Endothelial cell of umbilical vein (primary cell): ENCODE measurements at regions not wholly inside any gene's neighbourhood (a gene's known extent, or its start where the extent isn't known, plus 50 kb on each side); places are given as distances from the start of the nearest gene placed in this dataset.

Source experiments
- BruUV-seq: library from RNA; stranded (reverse); fragments of 400-500 nt; replicated peaks from 2 replicates; lab custom pipeline; 2021; lab: Mats Ljungman, UMichigan
- CTCF ChIA-PET: fragments of 300-600, 350-600 bp; sonication (Branson Sonifier 250); formaldehyde crosslinking; loops from one replicate; lab custom pipeline; 2021; ENCODE audit warnings: antibody characterized with exemption, inconsistent platforms; lab: Charles Lee
- POLR2A ChIA-PET: fragments of 300-600, 350-600 bp; sonication (Branson Sonifier 250); formaldehyde crosslinking; loops from one replicate; lab custom pipeline; 2021; ENCODE audit warnings: antibody characterized with exemption, inconsistent platforms; lab: Charles Lee
- DNase-seq: peaks from one replicate; pipeline ENCODE4 v3.0.0-alpha.2; 2011; ENCODE audit warnings: low read depth, low spot score
- FAIRE-seq: peaks from 2 replicates; lab custom pipeline; 2011; peaks lifted over from hg19 to GRCh38; lab: Jason Lieb, UNC
- H2AFZ ChIP-seq: 2 replicates; pipeline ENCODE4 v1.6.0; 2012; ENCODE audit warnings: low read depth, low read length, control low read depth, inconsistent platforms
- H3K27ac ChIP-seq: 2 replicates; pipeline ENCODE4 v1.5.1; 2011; ENCODE audit warnings: low read depth, mild to moderate bottlenecking, control low read depth, low read length, moderate library complexity; ENCODE audit not compliant: insufficient read depth
- H3K27me3 ChIP-seq, 2 experiments: 2 replicates each; pipeline versions ENCODE4 v1.6.0 to v1.6.1; 2011; ENCODE audit warnings: low read length in 2 of 2, mixed read lengths in 1 of 2; ENCODE audit not compliant: control insufficient read depth in 2 of 2, insufficient read depth in 2 of 2
- H3K36me3 ChIP-seq, 2 experiments: 2 replicates in 1 of 2; 3 replicates in 1 of 2; pipeline ENCODE4 v1.5.1; 2011; ENCODE audit warnings: low read length in 2 of 2, mild to moderate bottlenecking in 1 of 2, moderate library complexity in 1 of 2; ENCODE audit not compliant: control insufficient read depth in 2 of 2, insufficient read depth in 2 of 2; ENCODE audit errors: extremely low read depth in 1 of 2
- H3K4me1 ChIP-seq: 3 replicates; pipeline ENCODE4 v1.5.1; 2011; ENCODE audit warnings: mild to moderate bottlenecking, low read length; ENCODE audit not compliant: control insufficient read depth, insufficient read depth; ENCODE audit errors: extremely low read depth
- H3K4me2 ChIP-seq: 2 replicates; pipeline ENCODE4 v1.6.1; 2011; ENCODE audit warnings: low read length, control low read depth, mixed read lengths; ENCODE audit not compliant: insufficient read depth
- H3K4me3 ChIP-seq, 3 experiments: fragments of 200-600 bp in 1 of 3; sonication (generic), shearing (Covaris generic) in 1 of 3; replicated peaks in 1 of 3; 2 replicates each; pipeline ENCODE4 v1.5.1; 2011 to 2016; ENCODE audit warnings: control low read depth in 3 of 3, low read length in 3 of 3, mild to moderate bottlenecking in 2 of 3, inconsistent platforms in 1 of 3, low read depth in 1 of 3, moderate library complexity in 1 of 3; ENCODE audit not compliant: insufficient read depth in 1 of 3
- H3K79me2 ChIP-seq: 2 replicates; pipeline ENCODE4 v1.6.0; 2012; ENCODE audit warnings: low read length, inconsistent platforms; ENCODE audit not compliant: control insufficient read depth, insufficient read depth
- H3K9ac ChIP-seq: replicated peaks from 2 replicates; pipeline ENCODE3; 2011; ENCODE audit warnings: low read length, control low read depth; ENCODE audit not compliant: insufficient read depth; ENCODE audit errors: extremely low read depth
- H3K9me1 ChIP-seq: replicated peaks from 3 replicates; pipeline ENCODE4 v1.6.0; 2011; ENCODE audit warnings: mild to moderate bottlenecking, low read length; ENCODE audit not compliant: control insufficient read depth, insufficient read depth; ENCODE audit errors: extremely low read depth
- H3K9me3 ChIP-seq: replicated peaks from 2 replicates; pipeline ENCODE4 v1.5.1; 2012; ENCODE audit warnings: low read length, inconsistent platforms; ENCODE audit not compliant: control insufficient read depth, insufficient read depth
- H4K20me1 ChIP-seq: replicated peaks from 2 replicates; pipeline ENCODE3; 2011; ENCODE audit warnings: mild to moderate bottlenecking, low read length; ENCODE audit not compliant: control insufficient read depth, insufficient read depth; ENCODE audit errors: extremely low read depth
- CTCF ChIP-seq, 2 donors: IDR thresholded peaks; 1 replicate in 1 of 2; 2 replicates in 1 of 2; pipeline ENCODE4 v1.5.1; 2011; ENCODE audit warnings: low read length in 2 of 2, mild to moderate bottlenecking in 2 of 2, moderate library complexity in 2 of 2, control low read depth in 1 of 2, inconsistent platforms in 1 of 2, low read depth in 1 of 2; ENCODE audit not compliant: insufficient read depth in 1 of 2; ENCODE audit errors: extremely low read depth in 1 of 2
- EZH2 ChIP-seq: IDR thresholded peaks from 2 replicates; pipeline ENCODE4 v1.6.1; 2012; ENCODE audit warnings: borderline replicate concordance, low read depth, mild to moderate bottlenecking, moderate library complexity, low read length, inconsistent platforms; ENCODE audit not compliant: severe bottlenecking
- FOS ChIP-seq: IDR thresholded peaks from 2 replicates; pipeline ENCODE4 v1.6.1; 2011; ENCODE audit warnings: mild to moderate bottlenecking, low read length, moderate library complexity, borderline replicate concordance; ENCODE audit not compliant: insufficient read depth
- GATA2 ChIP-seq: IDR thresholded peaks from 2 replicates; pipeline ENCODE4 v1.7.0; 2011; ENCODE audit warnings: low read depth, mild to moderate bottlenecking, moderate library complexity, mixed read lengths, low read length; ENCODE audit not compliant: insufficient read length, insufficient read depth
- JUN ChIP-seq: IDR thresholded peaks from 2 replicates; pipeline ENCODE4 v1.6.1; 2011; ENCODE audit warnings: borderline replicate concordance, low read depth; ENCODE audit not compliant: insufficient read length, insufficient read depth
- MAX ChIP-seq: IDR thresholded peaks from 2 replicates; pipeline ENCODE4 v1.6.1; 2011; ENCODE audit not compliant: insufficient read depth, insufficient read length
- MYC ChIP-seq: IDR thresholded peaks from one replicate; pipeline ENCODE4 v1.6.1; 2011; ENCODE audit warnings: mild to moderate bottlenecking, low read depth, low read length
- POLR2A ChIP-seq: IDR thresholded peaks from 2 replicates; pipeline ENCODE4 v1.6.1; 2012; ENCODE audit warnings: low read depth, mild to moderate bottlenecking, control low read depth, low read length
- POLR2AphosphoS5 ChIP-seq: IDR thresholded peaks from 2 replicates; pipeline ENCODE4 v1.6.1; 2012; ENCODE audit warnings: low read depth, mild to moderate bottlenecking, control low read depth, low read length, moderate library complexity; ENCODE audit not compliant: insufficient read depth
- dilution Hi-C: fragments of 300-500 bp; cut with MboI; formaldehyde crosslinking; loops from one replicate; pipeline ENCODE4 v1.15.0; 2019; ENCODE audit warnings: low sequenced_read_pairs; ENCODE audit not compliant: extremely low pct_ligation_motif_present
- intact Hi-C: fragments of 100-400 bp; cut with micrococcal nuclease; formaldehyde crosslinking; loops from one replicate; pipeline ENCODE4 v1.10.0; 2022

GRCh38 chrX:113422323-113422722 lies 581.7 kb upstream of the AMOT start:
- no peaks in the 10 kb centered on the region for H3K9me1 ChIP-seq
- no peak overlapping the region for H3K4me2 ChIP-seq
- BruUV-seq, result no TSS peak
- H4K20me1 ChIP-seq, result no peaks in the 10 kb centered on the region
- H3K9me3 ChIP-seq, result no peaks in the 10 kb centered on the region
- TF ChIP-seq FOS (no peak), CTCF (IDR thresholded peaks at IDR 0.05; ENCODE audit: extremely low read depth in 1 of 2, insufficient read depth in 1 of 2, low read depth in 1 of 2, low read length in 2 of 2) (no peak), POLR2AphosphoS5 (no peak), MYC (no peak), EZH2 (no peak), JUN (no peak), GATA2 (no peak), POLR2A (no peak), MAX (no peak)
- dilution Hi-C loops, result no loop called here
- H3K79me2 ChIP-seq, result no peaks in the 10 kb centered on the region
- POLR2A ChIA-PET, result no interaction called here
- intact Hi-C loops, result no loop called here
- CTCF ChIA-PET, result no interaction called here
- FAIRE-seq (no peak), DNase-seq (no peak)
- no peak overlapping the region for H3K4me3 ChIP-seq
- no peaks in the 10 kb centered on the region for H3K36me3 ChIP-seq
- no peak overlapping the region for H3K9ac ChIP-seq
- H3K27ac ChIP-seq, result no peak overlapping the region
- no peak overlapping the region for H2AFZ ChIP-seq
- no peaks in the 10 kb centered on the region for H3K27me3 ChIP-seq
- H3K4me1 ChIP-seq, result no peaks in the 10 kb centered on the region
